ENCODE measurements at regions not wholly inside any gene's neighbourhood (a gene's known extent, or its start where the extent isn't known, plus 50 kb on each side); places are given as distances from the start of the nearest gene placed in this dataset.

GRCh38 chr5:174542037-174542436 lies 182.3 kb upstream of the MSX2 start:
- Histone ChIP-seq H3K27ac (no peak overlapping the region), H3K27me3 (replicated peaks; ENCODE audit: insufficient read depth) (no peaks in the 10 kb centered on the region), H3K4me3 (no peak overlapping the region), H3K9me3 (no peaks in the 10 kb centered on the region), H3K4me1 (ENCODE audit: control insufficient read depth in 1 of 2, low read depth in 2 of 2) (no peaks in the 10 kb centered on the region), H3K36me3 (no peaks in the 10 kb centered on the region)
- ATAC-seq (ENCODE audit: insufficient number of reproducible peaks, low FRiP score, low read depth) (no peak), DNase-seq (ENCODE audit: low spot score) (no peak)
- no peak for TF ChIP-seq CTCF (IDR thresholded peaks at IDR 0.05)

GRCh38 chr5:174542471-174542870 lies 181.9 kb upstream of the MSX2 start:
- no peaks in the 10 kb centered on the region for H3K9me3 ChIP-seq
- no peaks in the 10 kb centered on the region for H3K36me3 ChIP-seq
- TF ChIP-seq CTCF (IDR thresholded peaks at IDR 0.05), result no peak
- H3K27ac ChIP-seq, result no peak overlapping the region
- H3K4me1 ChIP-seq (ENCODE audit: control insufficient read depth in 1 of 2, low read depth in 2 of 2), result no peaks in the 10 kb centered on the region
- ATAC-seq (ENCODE audit: insufficient number of reproducible peaks, low FRiP score, low read depth) (no peak), DNase-seq (ENCODE audit: low spot score) (no peak)
- H3K4me3 ChIP-seq, result no peak overlapping the region
- H3K27me3 ChIP-seq (replicated peaks; ENCODE audit: insufficient read depth), result no peaks in the 10 kb centered on the region

GRCh38 chr5:174545926-174546325 lies 178.5 kb upstream of the MSX2 start:
- no peaks in the 10 kb centered on the region for H3K36me3 ChIP-seq
- H3K9me3 ChIP-seq, result no peaks in the 10 kb centered on the region
- no peak for TF ChIP-seq CTCF (IDR thresholded peaks at IDR 0.05)
- DNase-seq (ENCODE audit: low spot score) (no peak), ATAC-seq (ENCODE audit: insufficient number of reproducible peaks, low FRiP score, low read depth) (no peak)
- H3K27ac ChIP-seq, result no peak overlapping the region
- H3K4me1 ChIP-seq (ENCODE audit: control insufficient read depth in 1 of 2, low read depth in 2 of 2), result peaks cover 0 to 22% of the 10 kb centered on the region in 2 donors
- H3K4me3 ChIP-seq, result no peak overlapping the region
- H3K27me3 ChIP-seq (replicated peaks; ENCODE audit: insufficient read depth), result no peaks in the 10 kb centered on the region

- H3K4me1 ChIP-seq (ENCODE audit: control insufficient read depth in 1 of 2, low read depth in 2 of 2), result peaks cover 0 to 27% of the 10 kb centered on the region in 2 donors
- DNase-seq (ENCODE audit: low spot score) (no peak), ATAC-seq (ENCODE audit: insufficient number of reproducible peaks, low FRiP score, low read depth) (no peak)
- H3K27ac ChIP-seq, result no peak overlapping the region
- TF ChIP-seq CTCF (IDR thresholded peaks at IDR 0.05), result no peak
- no peak overlapping the region for H3K4me3 ChIP-seq
- H3K27me3 ChIP-seq (replicated peaks; ENCODE audit: insufficient read depth), result no peaks in the 10 kb centered on the region
- no peaks in the 10 kb centered on the region for H3K36me3 ChIP-seq
- no peaks in the 10 kb centered on the region for H3K9me3 ChIP-seq
Observed at GRCh38 chr5:174547814-174548213, 176.6 kb upstream of the MSX2 start.

GRCh38 chr5:174549254-174549653 lies 175.1 kb upstream of the MSX2 start:
- Histone ChIP-seq H3K4me1 (ENCODE audit: control insufficient read depth in 1 of 2, low read depth in 2 of 2) (peaks cover 5 to 39% of the 10 kb centered on the region in 2 donors), H3K4me3 (no peak overlapping the region), H3K27me3 (replicated peaks; ENCODE audit: insufficient read depth) (no peaks in the 10 kb centered on the region), H3K27ac (no peak overlapping the region), H3K9me3 (no peaks in the 10 kb centered on the region), H3K36me3 (no peaks in the 10 kb centered on the region)
- DNase-seq (ENCODE audit: low spot score) (peak; percentile 31), ATAC-seq (ENCODE audit: insufficient number of reproducible peaks, low FRiP score, low read depth) (no peak)
- no peak for TF ChIP-seq CTCF (IDR thresholded peaks at IDR 0.05)

Measured in thoracic aorta (tissue), 2 donors.